CD4-positive, CD25-positive, alpha-beta regulatory T cell (primary cell): ENCODE measurements at regions not wholly inside any gene's neighbourhood (a gene's known extent, or its start where the extent isn't known, plus 50 kb on each side); places are given as distances from the start of the nearest gene placed in this dataset.

Experiments
- ATAC-seq, 2 donors: fragments of 150-1000 bp; cut with Tn5 transposase; one replicate each; pipeline ENCODE4 v1.10.0; 2021; ENCODE audit warnings: low read depth in 2 of 2, moderate number of reproducible peaks in 2 of 2, moderate library complexity in 1 of 2
- DNase-seq, 3 donors: peaks; one replicate each; pipeline versions ENCODE4 v3.0.0 to v3.0.0-alpha.2; 2012 to 2022; ENCODE audit warnings: mixed read lengths in 1 of 3
- H3K27ac ChIP-seq: one replicate; pipeline ENCODE4 v1.7.0; 2013; ENCODE audit warnings: mild to moderate bottlenecking, low read length; ENCODE audit not compliant: insufficient read depth, poor library complexity, severe bottlenecking
- H3K27me3 ChIP-seq: one replicate; pipeline ENCODE4 v1.7.0; 2013; ENCODE audit warnings: low read length; ENCODE audit not compliant: control insufficient read depth, insufficient read depth
- H3K36me3 ChIP-seq: one replicate; pipeline ENCODE4 v1.7.0; 2013; ENCODE audit warnings: mild to moderate bottlenecking, low read length, moderate library complexity; ENCODE audit not compliant: control insufficient read depth, insufficient read depth
- H3K4me1 ChIP-seq: 2 replicates; pipeline ENCODE4 v1.7.0; 2013; ENCODE audit warnings: mild to moderate bottlenecking, low read length; ENCODE audit not compliant: insufficient read depth, control insufficient read depth, poor library complexity, severe bottlenecking
- H3K4me3 ChIP-seq: one replicate; pipeline ENCODE4 v1.7.0; 2013; ENCODE audit warnings: low read depth, mild to moderate bottlenecking, low read length, moderate library complexity
- H3K9me3 ChIP-seq, 2 experiments: 1 replicate in 1 of 2; 2 replicates in 1 of 2; pipeline ENCODE4 v1.7.0; 2013; ENCODE audit warnings: low read length in 2 of 2, mild to moderate bottlenecking in 1 of 2, moderate library complexity in 1 of 2; ENCODE audit not compliant: control insufficient read depth in 2 of 2
- H3K27ac Mint-ChIP-seq, 3 donors: one replicate each; pipeline ENCODE4 v1.8.0; 2020 to 2022; ENCODE audit warnings: mild to moderate bottlenecking in 3 of 3, mixed read lengths in 3 of 3, moderate library complexity in 2 of 3
- H3K27me3 Mint-ChIP-seq: one replicate; pipeline ENCODE4 v1.8.0; 2022; ENCODE audit warnings: mild to moderate bottlenecking, mixed read lengths
- H3K36me3 Mint-ChIP-seq: one replicate; pipeline ENCODE4 v1.8.0; 2020; ENCODE audit warnings: mixed read lengths
- H3K4me1 Mint-ChIP-seq, 4 donors: one replicate each; pipeline ENCODE4 v1.8.0; 2020 to 2022; ENCODE audit warnings: mixed read lengths in 4 of 4, mild to moderate bottlenecking in 1 of 4
- H3K4me3 Mint-ChIP-seq, 4 donors: one replicate each; pipeline ENCODE4 v1.8.0; 2020 to 2022; ENCODE audit warnings: mild to moderate bottlenecking in 4 of 4, mixed read lengths in 4 of 4, moderate library complexity in 3 of 4
- H3K9me3 Mint-ChIP-seq, 7 donors: one replicate each; pipeline ENCODE4 v1.8.0; 2020 to 2022; ENCODE audit warnings: mixed read lengths in 7 of 7, mild to moderate bottlenecking in 3 of 7, moderate library complexity in 2 of 7

DNA sequence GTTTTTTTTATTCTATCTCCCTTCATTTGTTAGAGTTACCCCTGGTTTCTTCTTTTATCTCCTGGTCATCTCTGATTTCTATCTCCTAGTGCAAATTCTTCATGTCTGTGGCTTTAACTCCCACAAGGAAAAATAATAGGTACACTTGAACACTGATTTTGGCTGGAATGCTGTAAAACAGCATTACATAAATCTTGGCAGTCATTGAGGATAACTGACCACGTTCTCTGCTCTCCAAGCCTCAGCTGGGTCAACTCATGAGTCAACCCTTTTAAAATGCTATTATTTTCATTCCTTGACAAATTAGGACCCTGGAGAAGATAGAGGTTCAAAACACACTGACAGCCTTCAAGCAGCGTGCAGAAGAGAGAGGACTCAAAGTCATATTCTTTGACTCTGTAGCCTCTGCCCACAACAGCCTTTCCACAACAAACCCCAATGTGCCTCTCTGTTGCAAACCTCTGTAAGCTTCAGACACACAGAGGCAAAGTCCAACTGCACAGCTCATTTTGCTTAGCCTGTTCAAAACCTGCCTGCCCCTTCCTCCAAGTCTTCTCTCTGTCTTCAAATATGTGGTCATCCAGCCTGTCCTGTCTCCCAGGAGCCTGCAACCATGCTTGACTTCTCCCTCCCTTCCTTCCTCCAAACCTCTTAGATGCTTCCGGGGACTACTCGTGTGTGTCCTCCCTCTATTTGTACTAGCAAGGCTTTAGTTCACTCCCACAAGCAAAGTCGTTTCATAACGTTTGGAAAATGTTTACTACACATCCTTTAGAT is 398.4 kb downstream of the MED10 start:
- Histone ChIP-seq H3K27me3 (no peaks in the 10 kb centered on the region), H3K4me3 (no peak overlapping the region), H3K4me1 (no peaks in the 10 kb centered on the region), H3K27ac (no peak overlapping the region), H3K9me3 (no peaks in the 10 kb centered on the region), H3K36me3 (no peaks in the 10 kb centered on the region)
- H3K4me3 Mint-ChIP-seq, result no peak overlapping the region
- no peak for DNase-seq
- H3K4me1 Mint-ChIP-seq, result no peaks in the 10 kb centered on the region
- no peaks in the 10 kb centered on the region for H3K36me3 Mint-ChIP-seq
- no peaks in the 10 kb centered on the region for H3K27me3 Mint-ChIP-seq
- peaks cover 0 to 4% (median 0%) of the 10 kb centered on the region in 7 donors for H3K9me3 Mint-ChIP-seq
- H3K27ac Mint-ChIP-seq, result no peak overlapping the region
- no peak for ATAC-seq

DNA sequence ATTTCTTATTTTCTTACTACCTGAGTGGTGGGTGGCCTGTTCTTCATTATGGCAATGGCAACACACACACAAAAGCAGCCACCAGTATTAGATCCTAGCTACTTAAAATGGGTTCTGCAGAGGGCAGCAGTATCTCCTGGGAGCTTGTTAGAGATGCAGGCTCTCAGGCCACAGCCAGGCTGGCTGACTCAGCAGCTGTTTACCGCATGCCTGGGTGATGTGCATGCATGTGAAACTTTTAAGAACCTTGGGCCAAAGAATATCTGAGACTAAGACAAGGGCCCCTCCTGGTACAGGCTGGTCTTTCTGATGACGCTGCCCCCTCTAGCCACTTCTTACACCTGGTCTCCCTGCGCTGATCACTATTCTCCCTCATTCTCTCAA is 399.0 kb downstream of the MED10 start:
- no peaks in the 10 kb centered on the region for H3K27me3 Mint-ChIP-seq

DNA sequence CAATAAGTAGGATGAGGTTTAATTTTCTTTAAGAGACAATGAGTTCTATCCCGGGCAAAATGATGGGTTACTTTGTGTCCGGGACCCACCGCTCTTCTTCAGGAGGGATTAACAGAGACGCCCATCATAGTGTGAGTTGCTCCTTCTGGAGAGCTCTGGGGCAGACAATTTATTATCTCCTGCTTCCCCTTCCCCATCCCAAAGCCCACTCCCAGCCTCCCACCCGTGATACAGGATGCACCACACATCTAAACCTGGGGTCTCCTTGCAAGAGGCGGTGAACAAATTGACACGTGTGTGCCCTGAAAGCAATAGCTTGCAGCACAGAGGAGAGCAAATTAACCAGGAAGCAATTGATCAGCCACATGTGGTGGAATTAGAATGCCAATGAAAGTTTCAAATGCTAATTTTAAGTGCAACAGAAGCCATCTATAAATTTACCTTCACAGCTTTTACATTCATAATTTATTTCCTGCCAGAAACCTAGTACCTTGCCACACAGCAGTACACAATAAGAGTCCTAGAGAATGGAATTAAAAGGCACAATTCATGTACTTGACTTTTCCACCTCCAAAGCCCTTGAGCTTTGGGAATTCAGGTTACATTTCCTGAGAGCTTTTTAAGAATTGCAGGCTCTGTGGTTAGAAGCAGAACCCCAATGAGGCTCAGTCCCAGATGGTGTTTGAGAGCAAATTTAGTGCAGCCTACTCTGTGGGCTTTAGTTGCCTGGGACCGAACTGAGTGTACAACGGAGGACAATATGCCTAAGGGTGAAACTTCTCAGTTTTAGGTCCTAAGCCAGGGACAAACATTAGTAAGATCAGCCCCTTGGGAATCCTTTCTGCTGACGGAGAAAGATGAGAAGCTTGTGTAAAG is 399.6 kb downstream of the MED10 start:
- no peak for ATAC-seq
- no peaks in the 10 kb centered on the region for H3K4me1 Mint-ChIP-seq
- Histone ChIP-seq H3K36me3 (no peaks in the 10 kb centered on the region), H3K9me3 (no peaks in the 10 kb centered on the region), H3K4me3 (no peak overlapping the region), H3K27me3 (no peaks in the 10 kb centered on the region), H3K4me1 (no peaks in the 10 kb centered on the region), H3K27ac (no peak overlapping the region)
- H3K9me3 Mint-ChIP-seq, result peaks cover 0 to 4% (median 0%) of the 10 kb centered on the region in 7 donors
- no peaks in the 10 kb centered on the region for H3K27me3 Mint-ChIP-seq
- H3K27ac Mint-ChIP-seq, result no peak overlapping the region
- no peak overlapping the region for H3K4me3 Mint-ChIP-seq
- H3K36me3 Mint-ChIP-seq, result no peaks in the 10 kb centered on the region
- no peak for DNase-seq

More for the DNA sequence above, 399.0 kb downstream of the MED10 start:
- Mint-ChIP-seq H3K4me3 (no peak overlapping the region), H3K4me1 (no peaks in the 10 kb centered on the region), H3K9me3 (peaks cover 0 to 4% (median 0%) of the 10 kb centered on the region in 7 donors), H3K36me3 (no peaks in the 10 kb centered on the region), H3K27ac (no peak overlapping the region)
- ATAC-seq (no peak), DNase-seq (no peak)
- no peaks in the 10 kb centered on the region for H3K4me1 ChIP-seq
- no peak overlapping the region for H3K27ac ChIP-seq
- no peaks in the 10 kb centered on the region for H3K36me3 ChIP-seq
- no peaks in the 10 kb centered on the region for H3K27me3 ChIP-seq
- no peak overlapping the region for H3K4me3 ChIP-seq
- H3K9me3 ChIP-seq, result no peaks in the 10 kb centered on the region

DNA sequence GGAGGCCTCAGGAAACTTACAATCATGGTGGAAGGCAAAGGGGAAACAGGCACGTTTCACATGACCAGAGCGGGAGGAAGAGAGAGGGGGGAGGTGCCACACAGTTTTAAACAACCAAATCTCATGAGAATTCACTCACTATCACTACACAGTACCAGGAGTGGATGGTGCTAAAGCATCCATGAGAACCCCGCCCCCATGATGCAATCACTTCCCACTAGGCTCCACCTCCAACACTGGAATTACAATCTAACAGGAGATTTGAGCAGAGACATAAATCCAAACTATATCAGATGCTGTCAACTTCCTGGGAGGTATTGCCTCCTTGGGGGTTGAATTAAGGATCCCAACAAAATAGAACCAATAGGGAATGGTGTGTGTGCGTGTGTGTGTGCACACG is 407.1 kb downstream of the MED10 start:
- no peaks in the 10 kb centered on the region for H3K4me1 Mint-ChIP-seq
- H3K27ac Mint-ChIP-seq, result no peak overlapping the region
- no peaks in the 10 kb centered on the region for H3K27me3 Mint-ChIP-seq
- H3K4me3 ChIP-seq, result no peak overlapping the region
- DNase-seq (no peak), ATAC-seq (no peak)
- no peak overlapping the region for H3K4me3 Mint-ChIP-seq
- H3K4me1 ChIP-seq, result no peaks in the 10 kb centered on the region
- no peaks in the 10 kb centered on the region for H3K36me3 ChIP-seq
- no peak overlapping the region for H3K27ac ChIP-seq
- no peaks in the 10 kb centered on the region for H3K36me3 Mint-ChIP-seq
- no peaks in the 10 kb centered on the region for H3K27me3 ChIP-seq
- no peaks in the 10 kb centered on the region for H3K9me3 ChIP-seq
- H3K9me3 Mint-ChIP-seq, result no peaks in the 10 kb centered on the region

DNA sequence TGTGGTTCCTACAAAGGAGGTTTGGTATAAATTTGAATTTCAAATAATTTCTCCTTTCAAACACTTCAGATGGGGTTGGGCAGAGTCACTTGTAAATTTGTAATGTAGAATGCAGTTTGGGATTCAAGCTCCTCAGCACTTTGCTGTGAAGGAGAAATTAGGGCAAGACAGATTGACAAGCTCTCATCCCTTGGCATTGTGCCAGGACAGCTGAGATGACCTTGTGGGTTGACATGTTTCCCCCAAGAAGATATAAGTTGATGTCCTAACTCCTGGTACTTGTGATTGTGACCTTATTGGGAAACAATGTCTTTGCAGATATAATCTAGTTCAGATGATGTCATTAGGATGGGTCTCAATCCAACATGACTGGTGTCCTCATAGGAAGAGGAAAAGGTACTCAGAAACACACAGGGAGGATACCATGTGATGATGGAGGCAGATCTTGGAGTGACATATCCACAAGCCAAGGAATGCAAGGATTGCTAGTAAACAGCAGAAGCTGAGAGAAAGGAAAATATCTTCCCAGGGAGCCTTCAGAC is 408.3 kb downstream of the MED10 start:
- Mint-ChIP-seq H3K27ac (no peak overlapping the region), H3K4me3 (no peak overlapping the region), H3K9me3 (peaks cover 0 to 3% (median 0%) of the 10 kb centered on the region in 7 donors), H3K36me3 (no peaks in the 10 kb centered on the region), H3K4me1 (no peaks in the 10 kb centered on the region), H3K27me3 (no peaks in the 10 kb centered on the region)
- ATAC-seq (no peak), DNase-seq (no peak)
- Histone ChIP-seq H3K4me3 (no peak overlapping the region), H3K27me3 (no peaks in the 10 kb centered on the region), H3K9me3 (no peaks in the 10 kb centered on the region), H3K27ac (no peak overlapping the region), H3K4me1 (no peaks in the 10 kb centered on the region), H3K36me3 (no peaks in the 10 kb centered on the region)

DNA sequence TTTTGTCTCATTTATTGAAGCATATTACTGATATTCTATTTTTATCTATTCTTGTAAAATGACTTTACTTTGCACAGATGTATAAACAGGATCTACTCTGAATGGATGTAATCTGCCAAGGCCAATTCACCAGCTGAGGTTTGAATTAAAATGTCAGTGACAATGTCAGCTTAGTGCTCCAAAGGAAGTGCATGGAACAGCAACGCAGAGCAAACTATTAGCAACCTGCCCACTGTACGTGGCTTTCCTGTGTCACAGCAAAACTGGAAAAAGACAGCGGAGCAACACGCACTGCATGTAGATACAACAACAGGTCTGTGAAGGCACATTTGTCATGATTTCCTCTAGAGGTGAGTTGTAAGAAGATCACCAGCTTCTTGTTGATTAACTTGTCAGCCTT is 409.4 kb downstream of the MED10 start:
- Mint-ChIP-seq H3K4me3 (no peak overlapping the region), H3K27ac (no peak overlapping the region), H3K4me1 (no peaks in the 10 kb centered on the region), H3K27me3 (no peaks in the 10 kb centered on the region), H3K9me3 (peaks cover 0 to 8% (median 1%) of the 10 kb centered on the region in 7 donors), H3K36me3 (no peaks in the 10 kb centered on the region)
- no peak overlapping the region for H3K4me3 ChIP-seq
- H3K4me1 ChIP-seq, result no peaks in the 10 kb centered on the region
- H3K27me3 ChIP-seq, result no peaks in the 10 kb centered on the region
- no peaks in the 10 kb centered on the region for H3K9me3 ChIP-seq
- ATAC-seq (no peak), DNase-seq (no peak)
- H3K27ac ChIP-seq, result no peak overlapping the region
- no peaks in the 10 kb centered on the region for H3K36me3 ChIP-seq

DNA sequence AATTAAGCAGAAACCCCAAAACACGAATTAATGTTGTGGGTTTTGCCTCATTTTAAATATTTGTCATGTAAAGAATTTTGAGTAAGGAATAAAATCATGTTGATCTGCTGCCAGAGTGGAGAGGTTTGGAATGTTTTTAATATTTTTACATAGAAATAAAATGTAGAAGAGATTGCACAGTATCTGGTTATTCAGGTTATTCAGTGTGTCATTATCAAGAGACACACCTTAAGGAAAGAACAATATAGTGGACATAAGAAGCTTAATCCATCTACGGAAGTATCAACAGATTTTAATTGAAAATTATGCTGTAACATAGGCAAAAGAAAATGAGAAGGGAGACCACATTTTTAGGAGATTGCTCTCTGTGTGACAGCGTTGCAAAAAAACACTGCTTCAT is 410.4 kb downstream of the MED10 start:
- H3K9me3 ChIP-seq, result no peaks in the 10 kb centered on the region
- H3K27me3 ChIP-seq, result no peaks in the 10 kb centered on the region
- H3K36me3 ChIP-seq, result no peaks in the 10 kb centered on the region
- no peak for DNase-seq
- Mint-ChIP-seq H3K9me3 (peaks cover 0 to 8% (median 1%) of the 10 kb centered on the region in 7 donors), H3K27ac (no peak overlapping the region), H3K27me3 (no peaks in the 10 kb centered on the region), H3K4me3 (no peak overlapping the region), H3K4me1 (no peaks in the 10 kb centered on the region), H3K36me3 (no peaks in the 10 kb centered on the region)
- H3K4me1 ChIP-seq, result no peaks in the 10 kb centered on the region
- no peak for ATAC-seq
- H3K27ac ChIP-seq, result no peak overlapping the region
- H3K4me3 ChIP-seq, result no peak overlapping the region
